ENCODE measurements at regions not wholly inside any gene's neighbourhood (a gene's known extent, or its start where the extent isn't known, plus 50 kb on each side); places are given as distances from the start of the nearest gene placed in this dataset.
A peak's percentile ranks its signal among the peaks of the same experiment; 100 is the strongest.

DNA sequence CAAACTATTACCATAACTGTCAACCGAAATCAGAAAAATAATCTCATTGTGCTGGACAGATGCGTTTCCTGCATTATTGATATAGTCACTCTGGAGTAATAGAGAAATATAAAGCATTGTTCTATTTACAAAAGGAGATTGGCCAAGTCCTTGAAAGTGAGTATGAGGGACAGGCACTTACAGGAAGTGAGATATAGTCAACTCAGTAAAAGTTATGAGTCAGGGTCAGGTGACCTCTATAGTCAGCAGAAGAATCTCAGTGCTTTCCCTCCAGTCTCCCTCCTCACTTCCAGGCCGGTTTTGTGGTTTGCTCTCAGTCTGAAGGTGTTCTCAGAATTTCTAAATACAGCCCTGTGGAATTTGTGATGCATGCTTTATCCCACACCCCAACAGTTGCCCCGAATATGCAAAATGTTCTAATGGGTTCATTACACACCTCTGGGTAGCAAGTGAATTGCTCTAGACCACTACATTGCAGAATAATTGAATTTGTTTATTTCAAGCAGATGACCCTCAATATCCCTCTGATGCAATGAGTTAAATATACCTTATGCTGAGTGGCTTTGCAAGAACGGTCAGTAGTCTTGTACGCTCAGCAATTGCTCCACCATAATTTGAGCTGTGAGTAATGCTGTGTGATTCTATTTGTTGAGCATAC, 787.7 kb downstream of the MCTP2 start:
- DNase-seq (ENCODE audit: low read depth), result peak; percentile 68
- no peak for TF ChIP-seq CTCF (conservative IDR thresholded peaks at IDR 0.05; ENCODE audit: low read length)
- no peak overlapping the region for H3K4me3 ChIP-seq (ENCODE audit: low read length)

- H3K4me3 ChIP-seq (ENCODE audit: low read length), result no peak overlapping the region
- no peak for TF ChIP-seq CTCF (conservative IDR thresholded peaks at IDR 0.05; ENCODE audit: low read length)
- no peak for DNase-seq (ENCODE audit: low read depth)
Measured at GRCh38 chr15:95019907-95020306, 788.5 kb downstream of the MCTP2 start.

DNA sequence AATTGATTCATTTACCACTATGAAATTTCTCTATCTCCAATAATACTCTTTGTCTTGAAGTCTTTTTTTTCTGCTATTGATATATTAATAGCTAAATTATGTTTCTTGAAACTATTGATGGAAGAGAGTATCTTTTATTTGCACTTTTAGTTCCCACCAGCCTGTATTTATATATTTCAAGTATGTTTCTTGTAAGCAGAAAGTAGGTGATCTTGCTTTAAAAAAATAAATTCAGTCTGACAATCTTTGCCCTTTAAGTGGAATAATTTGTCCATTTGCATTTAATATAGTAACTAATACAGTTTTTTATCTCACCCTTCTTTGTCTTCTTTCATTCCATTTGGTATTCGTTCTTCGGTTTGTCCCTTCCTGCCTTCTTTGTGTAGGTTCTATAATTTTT, 790.5 kb downstream of the MCTP2 start:
- TF ChIP-seq CTCF (conservative IDR thresholded peaks at IDR 0.05; ENCODE audit: low read length), result no peak
- DNase-seq (ENCODE audit: low read depth), result no peak
- H3K4me3 ChIP-seq (ENCODE audit: low read length), result no peak overlapping the region

GRCh38 chr15:95024351-95024750, 793.0 kb downstream of the MCTP2 start:
- DNase-seq (ENCODE audit: low read depth), result peak; percentile 49
- TF ChIP-seq CTCF (conservative IDR thresholded peaks at IDR 0.05; ENCODE audit: low read length), result peak; percentile 62
- H3K4me3 ChIP-seq (ENCODE audit: low read length), result no peak overlapping the region

DNA sequence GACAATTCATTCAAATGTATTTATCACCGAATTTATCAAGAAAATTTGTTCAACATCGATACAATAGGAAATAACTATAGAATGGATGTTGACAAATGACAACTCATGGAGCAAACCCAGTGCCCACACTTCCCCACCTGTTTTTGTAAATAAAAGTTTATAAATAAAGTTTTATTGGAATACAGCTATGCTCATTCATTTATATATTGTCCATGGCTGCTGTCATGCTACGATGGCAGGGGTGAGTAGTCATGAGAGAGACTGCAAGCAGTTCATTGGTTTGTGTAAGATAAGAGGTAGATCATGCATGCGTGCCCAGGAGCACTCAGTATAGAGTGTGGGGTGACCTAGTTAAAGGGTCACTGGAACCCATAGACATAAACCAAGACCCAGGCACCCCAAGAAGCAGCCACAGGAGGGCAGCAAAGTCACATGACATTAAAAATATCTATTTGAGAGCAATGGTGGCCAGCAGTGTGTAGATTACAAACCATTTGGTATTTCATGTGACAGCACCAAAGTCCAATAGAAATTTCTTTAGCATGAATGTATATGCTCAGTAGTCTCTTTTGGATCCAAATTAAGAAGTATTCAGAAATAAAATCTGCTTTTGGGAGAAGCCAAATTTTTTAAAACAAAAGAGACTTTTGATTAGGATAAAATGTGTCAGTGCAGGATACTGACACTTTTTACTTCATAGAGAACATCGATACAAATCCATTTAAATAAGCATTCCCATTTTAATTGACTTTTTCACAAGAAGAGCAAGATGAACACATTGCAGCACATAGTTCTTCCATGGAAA, 794.8 kb downstream of the MCTP2 start:
- TF ChIP-seq CTCF (conservative IDR thresholded peaks at IDR 0.05; ENCODE audit: low read length), result peak; percentile 84
- H3K4me3 ChIP-seq (ENCODE audit: low read length), result no peak overlapping the region
- DNase-seq (ENCODE audit: low read depth), result peak; percentile 58

DNA sequence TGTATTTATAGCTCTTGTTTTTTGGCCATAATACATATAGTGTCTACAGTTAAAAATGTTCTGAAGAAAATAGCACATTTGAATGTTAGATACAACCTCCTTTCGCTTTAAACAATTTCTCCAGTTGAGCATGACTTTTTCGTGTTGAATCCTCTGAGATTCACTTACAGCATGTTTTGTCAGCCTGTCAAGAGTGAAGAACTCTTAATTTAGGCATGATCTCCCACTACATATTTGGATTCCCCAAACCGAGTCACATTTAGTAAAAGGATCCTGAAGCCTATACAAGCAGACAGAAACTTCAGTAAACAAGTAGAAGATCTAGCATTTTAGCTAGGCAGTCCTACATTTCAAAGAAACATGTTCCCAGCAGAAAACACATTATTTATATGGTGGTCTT, 796.6 kb downstream of the MCTP2 start:
- TF ChIP-seq CTCF (conservative IDR thresholded peaks at IDR 0.05; ENCODE audit: low read length), result no peak
- DNase-seq (ENCODE audit: low read depth), result no peak
- H3K4me3 ChIP-seq (ENCODE audit: low read length), result no peak overlapping the region

GRCh38 chr15:95032156-95032555, 800.8 kb downstream of the MCTP2 start:
- TF ChIP-seq CTCF (conservative IDR thresholded peaks at IDR 0.05; ENCODE audit: low read length), result no peak
- peak; percentile 25 for DNase-seq (ENCODE audit: low read depth)
- H3K4me3 ChIP-seq (ENCODE audit: low read length), result no peak overlapping the region

Data from AG10803 (cell line).